T47D (cell line): ENCODE measurements at regions not wholly inside any gene's neighbourhood (a gene's known extent, or its start where the extent isn't known, plus 50 kb on each side); places are given as distances from the start of the nearest gene placed in this dataset.
"Not testable (repeated sequence)": the region's sequence is repeated elsewhere in the genome, so short reads cannot be mapped to it uniquely, and the experiment has no call there.

ENCODE experiments used
- DNase-seq, 2 experiments: peaks; one replicate each; pipeline versions ENCODE4 v3.0.0 to v3.0.0-alpha.2; 2011 to 2012; ENCODE audit warnings: low read depth in 1 of 2, low spot score in 1 of 2
- JUND ChIP-seq: IDR thresholded peaks from 2 replicates; pipeline ENCODE4 v1.6.1; 2012; ENCODE audit warnings: low read depth
- in situ Hi-C: cut with HindIII; loops from 2 replicates; pipeline ENCODE4 v1.10.0; 2016; ENCODE audit warnings: low sequenced_read_pairs, low pct_unique_long_range_greater_than_20kb

DNA sequence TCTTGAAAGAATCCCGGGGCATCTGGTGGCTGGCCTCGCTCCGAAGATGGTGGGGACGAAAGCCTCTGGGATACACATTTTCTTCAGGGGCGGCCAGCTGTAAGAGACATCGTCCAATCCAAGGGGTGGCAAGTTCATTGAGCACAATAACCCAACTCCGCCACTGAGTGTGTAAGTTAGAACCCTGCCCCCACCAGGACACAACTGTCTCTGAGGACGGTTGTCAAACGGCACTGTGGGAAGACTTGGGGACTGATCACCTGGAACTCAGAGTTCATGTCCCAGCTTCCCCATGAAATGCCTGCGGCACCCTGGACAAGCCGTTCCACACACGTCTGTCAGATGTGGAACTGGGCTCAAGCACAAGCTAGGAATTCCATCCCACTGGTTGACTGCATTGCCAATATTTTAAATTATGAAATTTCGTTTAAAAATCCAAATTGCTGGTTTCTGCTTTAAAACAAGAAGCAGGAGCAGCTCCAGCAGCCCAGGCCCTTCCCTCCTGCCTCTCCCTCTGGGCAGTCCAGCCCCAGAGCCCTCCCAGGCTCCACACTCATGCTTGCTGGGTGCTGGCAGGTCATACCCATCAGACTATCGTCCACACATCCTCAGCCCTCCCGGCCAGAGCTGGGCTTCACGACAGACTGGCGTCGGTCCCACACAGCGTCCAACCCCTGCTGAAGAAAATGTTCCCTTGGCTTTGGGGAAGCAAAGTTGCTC, 80.9 kb upstream of the AFDN start:
- in situ Hi-C loops: no loop called here
- no peak for TF ChIP-seq JUND
- no peak for DNase-seq

DNA sequence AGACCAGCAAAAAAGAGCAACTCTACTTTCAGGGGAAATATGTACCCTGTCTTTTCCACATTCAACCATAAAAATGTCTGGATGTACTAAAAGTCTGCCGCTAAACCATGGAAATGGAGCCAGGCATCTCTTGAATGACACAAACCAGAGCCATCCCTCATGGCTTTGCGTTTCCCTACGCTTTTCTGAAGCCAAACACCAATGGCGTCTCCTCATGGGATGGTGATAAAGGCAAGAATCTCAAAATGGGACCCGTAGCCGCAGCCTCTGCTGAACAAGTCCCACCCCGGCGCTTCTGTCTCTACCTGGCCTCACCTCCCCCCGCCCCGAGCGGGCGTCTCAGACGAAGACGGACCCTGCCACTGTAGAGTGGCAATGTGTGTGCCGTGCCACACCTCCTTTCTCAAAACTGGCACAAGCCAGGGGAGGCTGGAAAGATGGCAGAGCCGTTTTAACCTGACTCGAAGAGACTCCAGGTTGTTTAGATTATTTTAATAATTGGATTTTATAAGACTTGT, 80.3 kb upstream of the AFDN start:
- no peak for DNase-seq
- TF ChIP-seq JUND: no peak
- in situ Hi-C loops: no loop called here

- TF ChIP-seq JUND: no peak
- in situ Hi-C loops: no loop called here
- DNase-seq: no peak
These were observed 79.7 kb upstream of the AFDN start for GRCh38 chr6:167746975-167747374.

GRCh38 chr6:167747645-167748044, 79.1 kb upstream of the AFDN start:
- DNase-seq: no peak
- in situ Hi-C loops: no loop called here
- no peak for TF ChIP-seq JUND

DNA sequence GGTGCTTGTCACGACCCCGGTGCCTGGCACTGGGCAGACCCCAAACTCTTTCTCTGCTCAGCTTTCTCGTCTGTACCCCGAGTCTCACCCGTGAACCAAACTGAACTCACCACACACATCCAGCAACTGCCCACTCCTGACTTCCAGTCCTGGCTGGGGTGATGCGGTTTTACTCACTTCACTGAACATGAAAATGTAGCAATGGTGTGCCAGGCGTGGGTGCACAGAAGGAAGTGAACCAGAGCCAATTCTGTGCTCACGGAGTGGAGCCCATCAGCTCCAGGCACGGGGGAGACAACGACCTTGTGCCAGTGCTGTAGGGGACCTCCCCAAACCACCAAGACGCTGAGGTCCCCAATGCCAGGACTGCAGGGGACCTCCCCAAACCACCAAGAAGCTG, 78.7 kb upstream of the AFDN start:
- in situ Hi-C loops: no loop called here
- DNase-seq: no peak

GRCh38 chr6:167748458-167749379, 78.0 kb upstream of the AFDN start:
- TF ChIP-seq JUND: no peak
- no peak for DNase-seq
- in situ Hi-C loops: no loop called here

More for the DNA sequence above, 78.7 kb upstream of the AFDN start:
- no peak for TF ChIP-seq JUND

- DNase-seq: peak; percentile 92 to 99
- no peak for TF ChIP-seq JUND
- in situ Hi-C loops: no loop called here
These were observed 75.8 kb upstream of the AFDN start for GRCh38 chr6:167750956-167751358.

DNA sequence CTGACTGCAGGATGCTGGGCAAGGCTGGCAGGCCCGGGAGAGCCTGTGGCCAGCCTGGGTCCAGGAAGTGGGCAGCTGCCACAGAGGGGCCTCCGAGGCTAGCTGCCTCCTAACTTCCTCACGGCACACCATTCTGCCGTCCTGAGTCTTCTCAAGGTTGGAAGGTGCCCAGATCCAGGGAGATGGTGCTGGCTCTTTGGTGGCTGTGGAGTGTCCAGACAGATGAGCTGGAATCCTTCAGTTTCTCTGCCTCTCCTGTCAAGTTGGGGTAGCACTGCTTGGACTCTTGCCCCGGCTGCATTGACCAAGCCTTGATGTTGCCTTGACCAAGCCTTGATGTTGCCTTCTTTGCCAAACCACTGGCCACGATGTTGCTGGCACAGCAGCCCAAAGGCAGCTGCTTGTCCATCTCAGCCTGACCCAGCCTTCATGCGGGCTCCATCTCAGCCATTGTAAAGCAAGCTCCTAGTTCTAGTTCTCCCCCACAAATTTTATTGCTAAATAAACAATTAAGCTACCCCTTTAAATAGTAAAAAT, 75.1 kb upstream of the AFDN start:
- no peak for DNase-seq
- in situ Hi-C loops: no loop called here
- no peak for TF ChIP-seq JUND

DNA sequence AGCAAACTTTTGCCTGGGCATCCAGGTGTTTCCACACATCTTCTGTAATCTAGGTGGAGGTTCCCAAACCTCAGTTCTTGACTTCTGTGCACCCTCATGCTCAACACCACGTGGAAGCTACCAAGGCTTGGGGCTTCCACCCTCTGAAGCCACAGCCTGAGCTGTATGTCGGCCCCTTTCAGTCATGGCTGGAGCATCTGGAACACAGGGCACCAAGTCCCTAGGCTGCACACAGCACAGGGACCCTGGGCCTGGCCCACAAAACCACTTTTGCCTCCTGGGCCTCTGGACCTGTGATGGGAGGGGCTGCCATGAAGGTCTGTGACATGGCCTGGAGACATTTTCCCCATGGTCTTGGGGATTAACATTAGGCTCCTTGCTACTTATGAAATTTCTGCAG, 73.4 kb upstream of the AFDN start:
- DNase-seq, in situ Hi-C loops: not testable (repeated sequence)

- in situ Hi-C loops: no loop called here
- no peak for TF ChIP-seq JUND
These were observed 72.0 kb upstream of the AFDN start for GRCh38 chr6:167754691-167755090.

GRCh38 chr6:167755461-167755860, 71.2 kb upstream of the AFDN start:
- in situ Hi-C loops: no loop called here
- no peak for TF ChIP-seq JUND
- DNase-seq: no peak

More at GRCh38 chr6:167754691-167755090, 72.0 kb upstream of the AFDN start:
- DNase-seq: no peak

DNA sequence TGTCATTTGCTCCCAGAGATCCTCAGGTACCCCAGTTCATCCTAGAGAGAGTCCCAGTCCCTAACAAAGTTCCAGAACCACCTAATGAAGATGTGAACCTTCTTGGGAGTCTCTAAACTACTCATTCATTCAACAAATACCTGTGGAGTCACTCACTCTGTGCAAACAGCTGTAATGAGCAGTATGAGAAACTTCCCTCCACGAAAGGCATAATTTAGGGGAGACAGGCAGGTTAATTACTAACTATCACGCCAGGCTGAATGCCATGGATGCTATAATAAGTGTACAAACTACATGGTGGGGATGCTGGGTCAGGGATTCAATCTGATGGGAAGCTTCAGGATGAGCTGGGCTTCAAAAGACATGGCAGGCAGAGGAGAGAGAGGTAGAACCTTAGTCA, 70.1 kb upstream of the AFDN start:
- TF ChIP-seq JUND: no peak
- in situ Hi-C loops: no loop called here
- no peak for DNase-seq

DNA sequence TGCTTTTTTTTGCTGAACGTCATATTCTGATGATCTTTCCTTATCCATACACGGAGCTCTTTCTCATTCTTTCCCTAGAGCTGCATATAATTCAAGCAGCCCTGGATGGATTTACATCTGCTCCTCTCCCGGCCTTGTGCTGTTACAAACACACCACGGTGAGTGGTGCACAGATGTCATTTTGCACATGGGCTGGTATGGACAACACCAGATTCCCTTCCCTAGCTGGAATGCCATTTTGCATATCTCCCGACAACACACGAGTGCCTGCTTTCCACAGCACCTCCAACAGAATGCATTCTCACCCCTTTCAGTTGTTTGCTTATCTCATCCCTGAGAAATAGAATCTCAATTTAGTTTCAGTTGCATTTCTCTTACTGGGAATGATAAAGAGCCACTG, 69.5 kb upstream of the AFDN start:
- TF ChIP-seq JUND: no peak
- in situ Hi-C loops: no loop called here
- no peak for DNase-seq
